ENCODE measurements at regions not wholly inside any gene's neighbourhood (a gene's known extent, or its start where the extent isn't known, plus 50 kb on each side); places are given as distances from the start of the nearest gene placed in this dataset.

DNA sequence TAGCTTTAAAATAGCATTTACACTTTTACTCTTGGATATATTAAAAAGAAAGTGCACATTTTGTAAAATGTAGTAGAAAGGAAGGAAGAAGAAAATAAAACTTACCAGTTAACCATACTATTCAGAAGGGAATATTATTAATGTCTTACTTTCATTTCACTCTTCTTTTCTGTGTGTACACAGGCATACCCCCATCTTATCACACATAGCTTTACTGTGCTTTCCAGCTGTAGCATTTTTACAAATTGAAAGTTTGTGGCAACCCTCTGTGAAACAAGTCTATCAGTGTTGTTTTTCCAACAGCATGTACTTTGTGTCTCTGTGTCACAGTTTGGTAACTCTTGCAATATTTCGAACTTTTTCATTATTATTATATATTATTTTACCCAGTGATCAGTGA, 314.5 kb downstream of the UTRN start:
- Histone ChIP-seq H3K9me3 (ENCODE audit: low read depth, low read length) (no peaks in the 10 kb centered on the region), H3K9ac (ENCODE audit: insufficient read length) (no peak overlapping the region), H3K27ac (no peak overlapping the region), H3K36me3 (ENCODE audit: insufficient read depth, low read length) (no peaks in the 10 kb centered on the region), H3K4me3 (no peak overlapping the region)
- DNase-seq (ENCODE audit: low read depth, low spot score) = no peak
- no peak for TF ChIP-seq EZH2 (IDR thresholded peaks at IDR 0.05)
- TF ChIP-seq FOXP2 (optimal IDR thresholded peaks at IDR 0.05; ENCODE audit: control extremely low read depth, extremely low read length, insufficient read depth) = no peak
- TF ChIP-seq POLR2AphosphoS5 (IDR thresholded peaks at IDR 0.05; ENCODE audit: borderline replicate concordance, low read depth, low read length) = no peak

DNA sequence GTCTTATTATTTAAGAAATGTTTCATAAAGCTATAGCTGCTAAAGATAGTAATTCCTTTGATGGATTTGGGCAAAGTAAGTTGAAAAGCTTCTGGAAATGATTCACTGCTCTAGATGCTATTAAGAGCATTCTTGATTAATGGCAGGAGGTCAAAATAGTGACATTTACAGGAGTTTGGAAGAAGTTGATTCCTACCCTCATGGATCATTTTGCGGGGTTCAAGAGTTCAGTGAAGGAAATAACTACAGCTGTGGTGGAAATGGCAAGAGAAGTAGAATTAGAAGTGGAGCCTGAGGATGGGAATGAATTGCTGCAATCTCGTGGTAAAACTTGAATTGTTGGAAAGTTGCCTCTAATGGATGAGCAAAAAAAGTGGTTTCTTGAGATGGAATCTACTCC, 316.1 kb downstream of the UTRN start:
- TF ChIP-seq POLR2AphosphoS5 (IDR thresholded peaks at IDR 0.05; ENCODE audit: borderline replicate concordance, low read depth, low read length) (no peak), EZH2 (IDR thresholded peaks at IDR 0.05) (no peak), FOXP2 (optimal IDR thresholded peaks at IDR 0.05; ENCODE audit: control extremely low read depth, extremely low read length, insufficient read depth) (no peak)
- H3K27ac ChIP-seq = no peak overlapping the region
- DNase-seq (ENCODE audit: low read depth, low spot score) = no peak
- H3K9ac ChIP-seq (ENCODE audit: insufficient read length) = no peak overlapping the region
- H3K4me3 ChIP-seq = no peak overlapping the region
- no peaks in the 10 kb centered on the region for H3K9me3 ChIP-seq (ENCODE audit: low read depth, low read length)
- H3K36me3 ChIP-seq (ENCODE audit: insufficient read depth, low read length) = no peaks in the 10 kb centered on the region

DNA sequence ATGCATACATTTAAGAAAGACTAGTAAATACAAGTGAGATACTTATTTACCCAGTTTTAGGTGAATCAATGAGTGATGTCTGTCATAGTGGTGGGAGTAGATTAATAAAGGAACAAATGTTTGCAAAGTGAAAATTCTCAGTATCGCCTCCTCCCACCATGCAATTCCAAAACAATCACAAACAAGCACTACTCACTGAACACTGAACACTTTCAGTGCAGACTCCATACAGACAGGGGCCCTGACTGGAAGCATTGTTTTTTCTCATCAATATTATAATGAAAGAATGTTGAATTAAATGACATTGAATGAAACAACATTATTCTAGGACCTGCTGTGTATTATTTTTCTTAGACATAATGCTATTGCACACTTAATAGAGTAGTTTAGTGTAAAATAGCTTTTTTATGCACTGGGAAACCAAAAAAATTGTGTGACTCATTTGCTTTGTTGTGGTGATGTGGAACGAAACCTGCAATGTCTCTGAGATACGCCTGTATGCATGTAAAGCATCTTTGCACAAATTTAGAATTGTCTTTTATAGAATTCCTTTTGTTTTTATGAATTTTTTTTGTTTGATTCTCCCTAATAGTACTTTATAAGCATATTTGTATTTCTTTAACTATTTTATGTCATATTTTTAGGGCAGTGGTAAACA, 317.5 kb downstream of the UTRN start:
- Histone ChIP-seq H3K36me3 (ENCODE audit: insufficient read depth, low read length) (no peaks in the 10 kb centered on the region), H3K9ac (ENCODE audit: insufficient read length) (no peak overlapping the region), H3K4me3 (no peak overlapping the region), H3K9me3 (ENCODE audit: low read depth, low read length) (no peaks in the 10 kb centered on the region), H3K27ac (no peak overlapping the region)
- TF ChIP-seq FOXP2 (optimal IDR thresholded peaks at IDR 0.05; ENCODE audit: control extremely low read depth, extremely low read length, insufficient read depth) (no peak), EZH2 (IDR thresholded peaks at IDR 0.05) (no peak), POLR2AphosphoS5 (IDR thresholded peaks at IDR 0.05; ENCODE audit: borderline replicate concordance, low read depth, low read length) (no peak)
- no peak for DNase-seq (ENCODE audit: low read depth, low spot score)

DNA sequence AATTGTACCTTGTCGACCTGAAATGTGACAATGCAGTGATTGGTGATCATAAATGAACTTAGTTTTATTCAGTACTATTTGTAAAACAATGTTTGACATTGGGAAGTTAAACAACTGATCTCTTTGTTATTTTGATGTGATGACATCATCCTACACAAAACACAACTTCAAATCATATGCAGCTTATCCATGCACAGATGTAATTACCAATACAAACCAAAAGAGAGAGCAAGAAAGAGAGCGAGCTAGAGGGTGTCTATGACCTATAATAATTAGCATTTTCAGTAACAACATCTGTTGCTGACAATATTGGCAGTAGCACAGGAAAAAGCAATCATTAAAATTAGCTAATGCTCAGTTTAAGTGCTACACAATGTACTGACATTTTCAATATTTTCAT, 320.9 kb downstream of the UTRN start:
- TF ChIP-seq POLR2AphosphoS5 (IDR thresholded peaks at IDR 0.05; ENCODE audit: borderline replicate concordance, low read depth, low read length) = no peak
- no peak for TF ChIP-seq FOXP2 (optimal IDR thresholded peaks at IDR 0.05; ENCODE audit: control extremely low read depth, extremely low read length, insufficient read depth)
- TF ChIP-seq EZH2 (IDR thresholded peaks at IDR 0.05) = no peak
- Histone ChIP-seq H3K4me3 (no peak overlapping the region), H3K36me3 (ENCODE audit: insufficient read depth, low read length) (no peaks in the 10 kb centered on the region), H3K9me3 (ENCODE audit: low read depth, low read length) (no peaks in the 10 kb centered on the region), H3K27ac (no peak overlapping the region), H3K9ac (ENCODE audit: insufficient read length) (no peak overlapping the region)
- DNase-seq (ENCODE audit: low read depth, low spot score) = no peak

DNA sequence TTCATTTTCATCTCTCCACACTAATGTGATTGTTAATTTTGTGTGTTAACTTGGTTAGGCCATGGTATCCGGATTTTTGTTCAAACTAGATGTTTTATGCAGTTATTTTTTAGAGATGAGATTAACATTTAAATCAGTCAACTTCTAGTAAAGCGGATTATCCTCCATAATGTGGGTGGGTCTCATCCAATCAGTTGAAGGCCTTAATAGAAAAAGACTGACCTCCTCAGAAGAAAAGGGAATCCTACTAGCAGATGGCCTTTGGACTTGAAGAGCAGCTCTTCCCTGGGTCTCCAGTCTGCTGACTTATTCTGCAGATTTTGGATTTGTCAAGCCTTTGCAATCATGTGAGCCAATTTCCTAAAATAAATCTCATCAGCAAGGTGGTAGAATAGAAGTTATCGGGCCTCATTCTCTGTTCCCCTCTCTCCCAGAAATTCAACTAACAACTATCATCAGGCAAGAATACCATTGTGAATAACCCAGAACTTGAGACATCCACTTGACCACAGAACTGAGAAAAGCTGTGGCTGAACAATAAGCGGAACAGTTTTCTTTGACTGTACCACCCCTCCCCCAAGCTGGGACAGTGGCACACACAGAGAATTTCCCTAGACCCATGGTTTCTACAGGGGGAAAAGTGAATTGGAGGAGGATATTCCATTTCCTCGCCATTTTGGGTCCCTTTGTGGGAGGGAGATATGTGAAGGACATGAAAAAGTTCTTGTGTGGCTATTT, 323.0 kb downstream of the UTRN start:
- TF ChIP-seq POLR2AphosphoS5 (IDR thresholded peaks at IDR 0.05; ENCODE audit: borderline replicate concordance, low read depth, low read length) (no peak), FOXP2 (optimal IDR thresholded peaks at IDR 0.05; ENCODE audit: control extremely low read depth, extremely low read length, insufficient read depth) (no peak), EZH2 (IDR thresholded peaks at IDR 0.05) (no peak)
- Histone ChIP-seq H3K9ac (ENCODE audit: insufficient read length) (no peak overlapping the region), H3K9me3 (ENCODE audit: low read depth, low read length) (no peaks in the 10 kb centered on the region), H3K36me3 (ENCODE audit: insufficient read depth, low read length) (no peaks in the 10 kb centered on the region), H3K27ac (no peak overlapping the region), H3K4me3 (no peak overlapping the region)
- no peak for DNase-seq (ENCODE audit: low read depth, low spot score)

DNA sequence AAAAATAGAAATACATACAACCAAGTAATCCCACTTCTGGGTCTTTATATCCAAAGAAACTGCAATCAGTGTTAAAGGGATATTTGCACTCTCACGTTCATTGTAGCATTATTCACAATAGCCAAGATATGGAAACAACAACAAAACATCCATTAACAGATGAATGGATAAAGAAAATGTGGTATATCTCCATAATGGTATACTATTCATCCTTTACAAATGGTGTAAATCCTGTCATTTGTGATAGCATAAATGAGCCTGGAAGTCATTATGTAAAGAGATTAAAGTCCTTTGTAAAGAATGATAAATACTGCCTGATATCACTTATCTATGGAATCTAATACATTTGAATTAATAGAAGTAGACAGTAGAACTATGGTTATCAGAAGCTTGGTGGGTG, 327.7 kb downstream of the UTRN start:
- Histone ChIP-seq H3K36me3 (ENCODE audit: insufficient read depth, low read length) (no peaks in the 10 kb centered on the region), H3K9me3 (ENCODE audit: low read depth, low read length) (no peaks in the 10 kb centered on the region), H3K4me3 (no peak overlapping the region), H3K9ac (ENCODE audit: insufficient read length) (no peak overlapping the region), H3K27ac (no peak overlapping the region)
- DNase-seq (ENCODE audit: low read depth, low spot score) = no peak
- TF ChIP-seq POLR2AphosphoS5 (IDR thresholded peaks at IDR 0.05; ENCODE audit: borderline replicate concordance, low read depth, low read length) (no peak), EZH2 (IDR thresholded peaks at IDR 0.05) (no peak), FOXP2 (optimal IDR thresholded peaks at IDR 0.05; ENCODE audit: control extremely low read depth, extremely low read length, insufficient read depth) (no peak)

DNA sequence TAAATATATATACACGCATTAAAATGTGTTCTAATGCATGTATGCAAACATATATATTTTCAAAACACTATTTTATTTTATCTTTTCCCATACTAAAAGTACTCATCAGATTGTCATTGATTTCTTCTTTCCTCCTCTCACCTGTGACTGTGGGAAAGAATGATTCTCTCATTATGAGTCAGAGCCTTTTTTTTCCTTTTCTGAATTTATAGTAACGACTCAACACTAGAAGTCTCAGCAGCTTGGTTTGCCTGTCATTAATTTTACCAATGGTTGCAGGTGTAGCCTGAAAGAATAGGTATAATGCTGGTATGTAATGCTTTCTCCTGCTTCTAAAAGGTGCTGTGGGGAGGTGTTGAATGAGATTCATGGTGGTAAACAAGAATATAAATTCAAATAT, 328.7 kb downstream of the UTRN start:
- no peak overlapping the region for H3K4me3 ChIP-seq
- no peak overlapping the region for H3K27ac ChIP-seq
- no peaks in the 10 kb centered on the region for H3K36me3 ChIP-seq (ENCODE audit: insufficient read depth, low read length)
- DNase-seq (ENCODE audit: low read depth, low spot score) = no peak
- H3K9me3 ChIP-seq (ENCODE audit: low read depth, low read length) = no peaks in the 10 kb centered on the region
- TF ChIP-seq FOXP2 (optimal IDR thresholded peaks at IDR 0.05; ENCODE audit: control extremely low read depth, extremely low read length, insufficient read depth) (no peak), POLR2AphosphoS5 (IDR thresholded peaks at IDR 0.05; ENCODE audit: borderline replicate concordance, low read depth, low read length) (no peak), EZH2 (IDR thresholded peaks at IDR 0.05) (no peak)
- no peak overlapping the region for H3K9ac ChIP-seq (ENCODE audit: insufficient read length)

DNA sequence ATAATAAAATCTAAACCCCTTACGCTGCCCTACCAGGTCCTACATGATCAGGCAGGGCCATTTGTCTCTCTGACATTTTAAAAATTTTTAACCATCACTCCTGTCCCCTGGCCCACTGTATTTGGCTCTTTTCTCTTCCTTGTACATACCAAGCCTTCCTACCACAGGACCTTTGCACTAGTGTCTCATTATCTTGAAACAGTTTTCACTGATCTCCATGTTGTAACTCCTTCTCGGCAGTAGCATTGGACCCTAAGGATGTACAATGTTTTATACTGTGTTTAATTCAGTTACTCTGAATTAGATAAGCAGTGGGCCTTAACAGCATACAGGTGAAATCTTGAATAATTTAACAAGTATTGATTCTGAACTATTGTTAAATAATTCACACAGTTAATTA, 330.7 kb downstream of the UTRN start:
- Histone ChIP-seq H3K9me3 (ENCODE audit: low read depth, low read length) (no peaks in the 10 kb centered on the region), H3K9ac (ENCODE audit: insufficient read length) (no peak overlapping the region), H3K27ac (no peak overlapping the region), H3K36me3 (ENCODE audit: insufficient read depth, low read length) (no peaks in the 10 kb centered on the region), H3K4me3 (no peak overlapping the region)
- no peak for TF ChIP-seq FOXP2 (optimal IDR thresholded peaks at IDR 0.05; ENCODE audit: control extremely low read depth, extremely low read length, insufficient read depth)
- TF ChIP-seq POLR2AphosphoS5 (IDR thresholded peaks at IDR 0.05; ENCODE audit: borderline replicate concordance, low read depth, low read length) = no peak
- no peak for TF ChIP-seq EZH2 (IDR thresholded peaks at IDR 0.05)
- DNase-seq (ENCODE audit: low read depth, low spot score) = no peak

Measured in SK-N-MC (cell line).